Tibial nerve (tissue), 4 donors: ENCODE measurements at regions not wholly inside any gene's neighbourhood (a gene's known extent, or its start where the extent isn't known, plus 50 kb on each side); places are given as distances from the start of the nearest gene placed in this dataset.

Experiments used
- DNase-seq, 2 donors: peaks; one replicate each; pipeline ENCODE4 v3.0.0-alpha.2; 2019; ENCODE audit warnings: low spot score in 2 of 2
- H3K27ac ChIP-seq, 4 donors: fragments of 200-600 bp; sonication (generic) in 3 of 4; one replicate each; pipeline ENCODE4 v1.5.1; 2017 to 2019; ENCODE audit warnings: mild to moderate bottlenecking in 1 of 4
- H3K27me3 ChIP-seq, 2 donors: fragments of 200-600 bp; sonication (generic) in 1 of 2; one replicate each; pipeline versions ENCODE4 v1.5.1 to v1.6.0; 2017 to 2019
- H3K36me3 ChIP-seq, 3 donors: fragments of 200-600 bp; sonication (generic); one replicate each; pipeline ENCODE4 v1.5.1; 2018 to 2019
- H3K4me1 ChIP-seq, 4 donors: fragments of 200-600 bp; sonication (generic) in 3 of 4; one replicate each; pipeline ENCODE4 v1.5.1; 2017 to 2019
- H3K4me3 ChIP-seq, 4 donors: fragments of 200-600 bp; sonication (generic) in 3 of 4; one replicate each; pipeline ENCODE4 v1.5.1; 2017 to 2019; ENCODE audit warnings: mild to moderate bottlenecking in 1 of 4, moderate library complexity in 1 of 4
- H3K9me3 ChIP-seq, 4 donors: fragments of 200-600 bp; sonication (generic) in 3 of 4; one replicate each; pipeline ENCODE4 v1.5.1; 2017 to 2019
- EP300 ChIP-seq, 2 donors: sonication (generic); formaldehyde crosslinking; IDR thresholded peaks; one replicate each; pipeline ENCODE4 v1.6.1; 2017; ENCODE audit warnings: antibody characterized with exemption in 2 of 2, mild to moderate bottlenecking in 1 of 2
- POLR2A ChIP-seq, 2 donors: fragments of 450-650 bp; IDR thresholded peaks; one replicate each; pipeline ENCODE4 v1.6.1; 2017; ENCODE audit warnings: antibody characterized with exemption in 2 of 2, mild to moderate bottlenecking in 2 of 2, moderate library complexity in 2 of 2
- WGBS, 2 donors: methylation state at CpG; one replicate each; pipeline ENCODE4 v1.1.5; 2018; 5-methylcytosine and 5-hydroxymethylcytosine counted together
- TF ChIP-seq, protein P1 (sequence below), 5 experiments: fragments of 200-600 bp in 3 of 5; fragments of 450-650 bp in 2 of 5; sonication (generic) in 3 of 5; IDR thresholded peaks; one replicate each; pipeline ENCODE4 v1.5.1; 2016 to 2019; ENCODE audit warnings: antibody characterized with exemption in 5 of 5, mild to moderate bottlenecking in 3 of 5, moderate library complexity in 2 of 5

GRCh38 chr1:54462597-54463258, 56.5 kb upstream of the SSBP3 start:
- TF ChIP-seq, protein P1, sequence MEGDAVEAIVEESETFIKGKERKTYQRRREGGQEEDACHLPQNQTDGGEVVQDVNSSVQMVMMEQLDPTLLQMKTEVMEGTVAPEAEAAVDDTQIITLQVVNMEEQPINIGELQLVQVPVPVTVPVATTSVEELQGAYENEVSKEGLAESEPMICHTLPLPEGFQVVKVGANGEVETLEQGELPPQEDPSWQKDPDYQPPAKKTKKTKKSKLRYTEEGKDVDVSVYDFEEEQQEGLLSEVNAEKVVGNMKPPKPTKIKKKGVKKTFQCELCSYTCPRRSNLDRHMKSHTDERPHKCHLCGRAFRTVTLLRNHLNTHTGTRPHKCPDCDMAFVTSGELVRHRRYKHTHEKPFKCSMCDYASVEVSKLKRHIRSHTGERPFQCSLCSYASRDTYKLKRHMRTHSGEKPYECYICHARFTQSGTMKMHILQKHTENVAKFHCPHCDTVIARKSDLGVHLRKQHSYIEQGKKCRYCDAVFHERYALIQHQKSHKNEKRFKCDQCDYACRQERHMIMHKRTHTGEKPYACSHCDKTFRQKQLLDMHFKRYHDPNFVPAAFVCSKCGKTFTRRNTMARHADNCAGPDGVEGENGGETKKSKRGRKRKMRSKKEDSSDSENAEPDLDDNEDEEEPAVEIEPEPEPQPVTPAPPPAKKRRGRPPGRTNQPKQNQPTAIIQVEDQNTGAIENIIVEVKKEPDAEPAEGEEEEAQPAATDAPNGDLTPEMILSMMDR (IDR thresholded peaks at IDR 0.05): no peak
- TF ChIP-seq POLR2A (IDR thresholded peaks at IDR 0.05): no peak
- peaks cover 0 to 3% of the 10 kb centered on the region in 2 donors for H3K27me3 ChIP-seq
- WGBS, 2 donors: 71 to 74% methylated on average over 13 of the region's 13 CpGs

GRCh38 chr1:54461731-54462596, 55.8 kb upstream of the SSBP3 start:
- no peak for DNase-seq
- WGBS, 2 donors: 47 to 60% methylated on average over 13 to 15 of the region's 16 CpGs

More at GRCh38 chr1:54462597-54463258, 56.5 kb upstream of the SSBP3 start:
- DNase-seq: no peak
- Histone ChIP-seq H3K27ac (no peak overlapping the region), H3K4me1 (peaks cover 0 to 30% (median 6%) of the 10 kb centered on the region in 4 donors), H3K9me3 (no peaks in the 10 kb centered on the region), H3K4me3 (no peak overlapping the region), H3K36me3 (no peaks in the 10 kb centered on the region)

GRCh38 chr1:54460861-54461387, 54.7 kb upstream of the SSBP3 start:
- TF ChIP-seq EP300 (IDR thresholded peaks at IDR 0.05): no peak
- TF ChIP-seq POLR2A (IDR thresholded peaks at IDR 0.05): no peak
- TF ChIP-seq, protein P1 (IDR thresholded peaks at IDR 0.05): no peak
- 90 to 92% methylated on average over 8 of the region's 8 CpGs for WGBS, 2 donors

More at GRCh38 chr1:54461731-54462596, 55.8 kb upstream of the SSBP3 start:
- Histone ChIP-seq H3K27ac (no peak overlapping the region), H3K27me3 (peaks cover 0 to 3% of the 10 kb centered on the region in 2 donors), H3K9me3 (no peaks in the 10 kb centered on the region), H3K36me3 (no peaks in the 10 kb centered on the region), H3K4me3 (no peak overlapping the region), H3K4me1 (peaks cover 0 to 30% (median 6%) of the 10 kb centered on the region in 4 donors)
- TF ChIP-seq, protein P1 (IDR thresholded peaks at IDR 0.05): no peak
- TF ChIP-seq POLR2A (IDR thresholded peaks at IDR 0.05) (no peak), EP300 (IDR thresholded peaks at IDR 0.05) (no peak)

DNA sequence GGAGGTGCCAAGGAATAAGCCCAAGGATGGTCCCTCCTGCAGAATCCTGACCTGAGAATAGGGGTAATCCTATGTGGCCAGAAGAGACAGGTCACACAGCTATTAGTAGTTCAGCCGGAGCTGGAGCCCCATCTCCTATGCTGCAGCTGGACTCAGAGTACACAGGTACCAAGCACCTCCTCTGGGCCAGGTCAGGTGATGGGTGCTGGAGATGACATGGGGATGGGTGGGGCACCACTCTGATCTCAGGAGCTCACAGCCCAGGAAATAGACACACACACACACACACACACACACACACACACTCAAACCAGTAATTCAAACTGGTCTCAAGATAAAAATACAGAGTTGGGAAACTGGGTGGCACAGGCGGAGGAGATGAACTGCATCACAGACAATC, 54.2 kb upstream of the SSBP3 start:
- H3K9me3 ChIP-seq: no peaks in the 10 kb centered on the region
- no peak for DNase-seq
- H3K27me3 ChIP-seq: peaks cover 0 to 3% of the 10 kb centered on the region in 2 donors
- H3K36me3 ChIP-seq: no peaks in the 10 kb centered on the region
- peaks cover 0 to 30% (median 5%) of the 10 kb centered on the region in 4 donors for H3K4me1 ChIP-seq
- no peak overlapping the region for H3K27ac ChIP-seq
- 82 to 83% methylated on average over 2 of the region's 2 CpGs for WGBS, 2 donors
- H3K4me3 ChIP-seq: no peak overlapping the region
- TF ChIP-seq, protein P1 (IDR thresholded peaks at IDR 0.05): no peak
- TF ChIP-seq POLR2A (IDR thresholded peaks at IDR 0.05) (no peak), EP300 (IDR thresholded peaks at IDR 0.05) (no peak)

More at GRCh38 chr1:54460861-54461387, 54.7 kb upstream of the SSBP3 start:
- H3K27me3 ChIP-seq: peaks cover 0 to 3% of the 10 kb centered on the region in 2 donors
- H3K36me3 ChIP-seq: no peaks in the 10 kb centered on the region
- no peak for DNase-seq
- no peak overlapping the region for H3K4me3 ChIP-seq
- no peaks in the 10 kb centered on the region for H3K9me3 ChIP-seq
- no peak overlapping the region for H3K27ac ChIP-seq
- peaks cover 0 to 30% (median 6%) of the 10 kb centered on the region in 4 donors for H3K4me1 ChIP-seq
